ENCODE measurements at regions not wholly inside any gene's neighbourhood (a gene's known extent, or its start where the extent isn't known, plus 50 kb on each side); places are given as distances from the start of the nearest gene placed in this dataset.
A peak's percentile ranks its signal among the peaks of the same experiment; 100 is the strongest.

- no peak for TF ChIP-seq THAP12 (CRISPR knock-in tag; IDR thresholded peaks at IDR 0.05)
- TF ChIP-seq MAX (CRISPR knock-in tag; IDR thresholded peaks at IDR 0.05) = no peak
- peak; percentile 22; the same call in 1 of the 2 replicates for TF ChIP-seq TOE1 (IDR thresholded peaks at IDR 0.05; ENCODE audit: borderline replicate concordance)
- TF ChIP-seq TOE1 (CRISPR knock-in tag; IDR thresholded peaks at IDR 0.05; ENCODE audit: borderline replicate concordance, low read depth) = no peak
- peak; percentile 90 for TF ChIP-seq TFE3 (CRISPR knock-in tag; IDR thresholded peaks at IDR 0.05)
- no peak for TF ChIP-seq E4F1 (CRISPR knock-in tag; IDR thresholded peaks at IDR 0.05; ENCODE audit: borderline replicate concordance)
- TF ChIP-seq RNF219 (CRISPR knock-in tag; IDR thresholded peaks at IDR 0.05) = no peak
- no peak for TF ChIP-seq NR2C2 (CRISPR knock-in tag; IDR thresholded peaks at IDR 0.05)
- TF ChIP-seq NR2C2 (tag; IDR thresholded peaks at IDR 0.05) = peak; percentile 49; the same call in 1 of the 2 replicates
- TF ChIP-seq ZNF75A (CRISPR knock-in tag; IDR thresholded peaks at IDR 0.05) = no peak
- 0 out of 2 replicates have a peak, but pooled peaks have one; percentile 25 for TF ChIP-seq RAD51 (IDR thresholded peaks at IDR 0.05; ENCODE audit: borderline replicate concordance, low read depth)
- TF ChIP-seq MAFG (tag; conservative IDR thresholded peaks at IDR 0.05) = no peak
- TF ChIP-seq NFIC (IDR thresholded peaks at IDR 0.05) = peak; percentile 60
These were observed 62.5 kb upstream of the RAPGEF4 start (continued) for GRCh38 chr2:172673056-172673683.
